ENCODE measurements at regions not wholly inside any gene's neighbourhood (a gene's known extent, or its start where the extent isn't known, plus 50 kb on each side); places are given as distances from the start of the nearest gene placed in this dataset.

DNA sequence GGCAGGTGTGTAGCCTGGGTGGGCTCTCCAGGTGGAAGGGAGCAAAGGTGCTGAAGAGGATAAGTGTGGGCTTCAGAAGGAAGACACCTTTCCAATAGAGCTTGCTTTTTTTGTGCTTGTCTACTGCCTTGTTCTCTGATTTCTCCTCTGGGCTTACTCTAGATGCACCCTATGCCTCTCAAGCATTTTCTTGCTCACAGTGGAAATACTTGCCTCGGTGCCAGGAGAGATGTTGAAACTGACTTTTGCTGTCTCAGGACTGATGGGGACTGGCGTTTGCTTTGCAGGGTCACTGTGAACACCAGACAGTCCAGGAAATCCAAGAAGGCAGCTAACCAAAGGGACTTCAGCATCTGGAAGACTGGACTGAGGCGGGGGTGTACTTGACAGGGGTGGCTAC lies 187.9 kb downstream of the SNX10 start:
- CTCF ChIA-PET, result no interaction called here
- DNase-seq, result no peak
- intact Hi-C loops (cut with micrococcal nuclease; ENCODE audit: unreplicated experiment), result no loop called here

DNA sequence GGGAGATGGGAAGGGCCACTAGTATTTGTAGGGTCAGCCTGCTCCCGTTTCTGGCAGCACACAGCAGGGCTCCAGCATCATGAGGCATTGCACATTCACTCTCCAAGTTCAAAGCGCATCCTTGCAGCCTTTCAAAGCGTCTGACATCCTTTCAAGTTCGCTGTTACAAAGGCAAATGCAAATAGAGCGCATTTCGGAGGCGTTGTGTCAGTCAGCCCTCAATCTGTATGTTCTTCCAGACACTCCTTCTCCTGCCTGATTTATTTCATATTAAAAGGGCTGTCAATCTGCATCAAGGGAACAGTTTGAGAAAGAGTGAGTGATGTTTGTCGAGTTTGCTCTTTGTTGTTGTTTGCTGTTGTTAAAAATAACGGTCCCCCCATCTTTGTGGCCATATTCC lies 188.5 kb downstream of the SNX10 start:
- no peak for DNase-seq
- H3K4me2 ChIP-seq, result no peak overlapping the region
- peaks cover 23% of the 10 kb centered on the region; the same call in 1 of the 2 replicates for H3K9me3 ChIP-seq (ENCODE audit: insufficient read depth, low read depth)
- H3K4me1 ChIP-seq (replicated peaks; ENCODE audit: insufficient read depth), result no peaks in the 10 kb centered on the region
- ChIA-PET POLR2A (ENCODE audit: unreplicated experiment) (no interaction called here), CTCF (no interaction called here)
- H3K9me2 ChIP-seq (ENCODE audit: insufficient read depth), result no peaks in the 10 kb centered on the region
- intact Hi-C loops (cut with micrococcal nuclease; ENCODE audit: unreplicated experiment), result no loop called here
- TF ChIP-seq, protein P1, sequence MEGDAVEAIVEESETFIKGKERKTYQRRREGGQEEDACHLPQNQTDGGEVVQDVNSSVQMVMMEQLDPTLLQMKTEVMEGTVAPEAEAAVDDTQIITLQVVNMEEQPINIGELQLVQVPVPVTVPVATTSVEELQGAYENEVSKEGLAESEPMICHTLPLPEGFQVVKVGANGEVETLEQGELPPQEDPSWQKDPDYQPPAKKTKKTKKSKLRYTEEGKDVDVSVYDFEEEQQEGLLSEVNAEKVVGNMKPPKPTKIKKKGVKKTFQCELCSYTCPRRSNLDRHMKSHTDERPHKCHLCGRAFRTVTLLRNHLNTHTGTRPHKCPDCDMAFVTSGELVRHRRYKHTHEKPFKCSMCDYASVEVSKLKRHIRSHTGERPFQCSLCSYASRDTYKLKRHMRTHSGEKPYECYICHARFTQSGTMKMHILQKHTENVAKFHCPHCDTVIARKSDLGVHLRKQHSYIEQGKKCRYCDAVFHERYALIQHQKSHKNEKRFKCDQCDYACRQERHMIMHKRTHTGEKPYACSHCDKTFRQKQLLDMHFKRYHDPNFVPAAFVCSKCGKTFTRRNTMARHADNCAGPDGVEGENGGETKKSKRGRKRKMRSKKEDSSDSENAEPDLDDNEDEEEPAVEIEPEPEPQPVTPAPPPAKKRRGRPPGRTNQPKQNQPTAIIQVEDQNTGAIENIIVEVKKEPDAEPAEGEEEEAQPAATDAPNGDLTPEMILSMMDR (conservative IDR thresholded peaks at IDR 0.05), result no peak
- TF ChIP-seq EZH2 (IDR thresholded peaks at IDR 0.05; ENCODE audit: low read depth), result no peak
- no TSS peak for BruUV-seq (replicated peaks)
- H3K27ac ChIP-seq, result no peak overlapping the region
- H3K27me3 ChIP-seq (ENCODE audit: insufficient read depth, low read depth), result no peaks in the 10 kb centered on the region
- H3K36me3 ChIP-seq (ENCODE audit: low read depth), result no peaks in the 10 kb centered on the region
- H3K4me3 ChIP-seq, result no peak overlapping the region
- H3F3A ChIP-seq (ENCODE audit: insufficient read depth, low read depth), result no peaks in the 10 kb centered on the region
- H2AFZ ChIP-seq, result no peak overlapping the region
- no peaks in the 10 kb centered on the region for H3K79me2 ChIP-seq (ENCODE audit: low read depth)
- no peaks in the 10 kb centered on the region for H4K20me1 ChIP-seq (ENCODE audit: insufficient read depth)

More for the DNA sequence above, 187.9 kb downstream of the SNX10 start:
- POLR2A ChIA-PET (ENCODE audit: unreplicated experiment), result no interaction called here
- Histone ChIP-seq H3K4me3 (no peak overlapping the region), H2AFZ (no peak overlapping the region), H4K20me1 (ENCODE audit: insufficient read depth) (no peaks in the 10 kb centered on the region), H3K27ac (no peak overlapping the region), H3K4me2 (no peak overlapping the region), H3K9me2 (ENCODE audit: insufficient read depth) (no peaks in the 10 kb centered on the region), H3K79me2 (ENCODE audit: low read depth) (no peaks in the 10 kb centered on the region), H3K27me3 (ENCODE audit: insufficient read depth, low read depth) (no peaks in the 10 kb centered on the region), H3F3A (ENCODE audit: insufficient read depth, low read depth) (no peaks in the 10 kb centered on the region), H3K9me3 (ENCODE audit: insufficient read depth, low read depth) (peaks cover 17% of the 10 kb centered on the region; the same call in 1 of the 2 replicates), H3K36me3 (ENCODE audit: low read depth) (no peaks in the 10 kb centered on the region), H3K4me1 (replicated peaks; ENCODE audit: insufficient read depth) (no peaks in the 10 kb centered on the region)
- no TSS peak for BruUV-seq (replicated peaks)
- TF ChIP-seq, protein P1 (conservative IDR thresholded peaks at IDR 0.05), result no peak
- no peak for TF ChIP-seq EZH2 (IDR thresholded peaks at IDR 0.05; ENCODE audit: low read depth)

GRCh38 chr7:26482927-26483326 lies 191.3 kb downstream of the SNX10 start:
- H3K4me3 ChIP-seq, result no peak overlapping the region
- no peak overlapping the region for H2AFZ ChIP-seq
- H3F3A ChIP-seq (ENCODE audit: insufficient read depth, low read depth), result no peaks in the 10 kb centered on the region
- intact Hi-C loops (cut with micrococcal nuclease; ENCODE audit: unreplicated experiment), result no loop called here
- TF ChIP-seq, protein P1 (conservative IDR thresholded peaks at IDR 0.05), result no peak
- no peak for TF ChIP-seq EZH2 (IDR thresholded peaks at IDR 0.05; ENCODE audit: low read depth)
- H3K4me2 ChIP-seq, result no peak overlapping the region
- no peak for DNase-seq
- H3K4me1 ChIP-seq (replicated peaks; ENCODE audit: insufficient read depth), result no peaks in the 10 kb centered on the region
- no TSS peak for BruUV-seq (replicated peaks)
- ChIA-PET CTCF (no interaction called here), POLR2A (ENCODE audit: unreplicated experiment) (no interaction called here)
- no peaks in the 10 kb centered on the region for H3K79me2 ChIP-seq (ENCODE audit: low read depth)
- H3K27me3 ChIP-seq (ENCODE audit: insufficient read depth, low read depth), result no peaks in the 10 kb centered on the region
- peaks cover 23% of the 10 kb centered on the region; the same call in 1 of the 2 replicates for H3K9me3 ChIP-seq (ENCODE audit: insufficient read depth, low read depth)
- H3K9me2 ChIP-seq (ENCODE audit: insufficient read depth), result no peaks in the 10 kb centered on the region
- no peak overlapping the region for H3K27ac ChIP-seq
- H3K36me3 ChIP-seq (ENCODE audit: low read depth), result no peaks in the 10 kb centered on the region
- no peaks in the 10 kb centered on the region for H4K20me1 ChIP-seq (ENCODE audit: insufficient read depth)
